Progenitor cell of endocrine pancreas (in vitro differentiated cells): ENCODE measurements at regions not wholly inside any gene's neighbourhood (a gene's known extent, or its start where the extent isn't known, plus 50 kb on each side); places are given as distances from the start of the nearest gene placed in this dataset.

Experiments used
- DNase-seq: peaks from one replicate; pipeline ENCODE4 v3.0.0; 2021; ENCODE audit warnings: low spot score; ENCODE audit not compliant: unreplicated experiment
- H3K27ac Mint-ChIP-seq: 2 replicates; pipeline ENCODE4 v1.8.0; 2021; ENCODE audit warnings: mild to moderate bottlenecking, moderate library complexity, mixed read lengths
- H3K27me3 Mint-ChIP-seq: 2 replicates; pipeline ENCODE4 v1.8.0; 2021; ENCODE audit warnings: mixed read lengths
- H3K36me3 Mint-ChIP-seq: 2 replicates; pipeline ENCODE4 v1.8.0; 2022; ENCODE audit warnings: mixed read lengths; ENCODE audit not compliant: insufficient read depth
- H3K4me1 Mint-ChIP-seq: 2 replicates; pipeline ENCODE4 v1.8.0; 2021; ENCODE audit warnings: low read depth, mixed read lengths
- H3K4me3 Mint-ChIP-seq: 2 replicates; pipeline ENCODE4 v1.8.0; 2021; ENCODE audit warnings: low read depth, mild to moderate bottlenecking, moderate library complexity, mixed read lengths
- H3K9me3 Mint-ChIP-seq: 2 replicates; pipeline ENCODE4 v1.8.0; 2021; ENCODE audit warnings: low read depth, mixed read lengths
- CTCF ChIP-seq: fragments of 200-600 bp; sonication (generic); IDR thresholded peaks from one replicate; pipeline ENCODE4 v1.5.0; 2021; ENCODE audit warnings: antibody characterized with exemption, mild to moderate bottlenecking; ENCODE audit not compliant: unreplicated experiment

GRCh38 chr2:22238967-22239366 lies 1115.2 kb downstream of the TDRD15 start:
- DNase-seq = no peak
- no peak overlapping the region for H3K4me3 Mint-ChIP-seq
- H3K27me3 Mint-ChIP-seq = no peaks in the 10 kb centered on the region
- H3K4me1 Mint-ChIP-seq = no peaks in the 10 kb centered on the region
- no peak overlapping the region for H3K27ac Mint-ChIP-seq
- H3K9me3 Mint-ChIP-seq = no peaks in the 10 kb centered on the region
- TF ChIP-seq CTCF = no peak
- H3K36me3 Mint-ChIP-seq = no peaks in the 10 kb centered on the region

GRCh38 chr2:22247466-22247865 lies 1123.7 kb downstream of the TDRD15 start:
- DNase-seq = no peak
- no peak for TF ChIP-seq CTCF
- no peak overlapping the region for H3K27ac Mint-ChIP-seq
- no peaks in the 10 kb centered on the region for H3K36me3 Mint-ChIP-seq
- H3K27me3 Mint-ChIP-seq = no peaks in the 10 kb centered on the region
- no peak overlapping the region for H3K4me3 Mint-ChIP-seq
- H3K9me3 Mint-ChIP-seq = no peaks in the 10 kb centered on the region
- no peaks in the 10 kb centered on the region for H3K4me1 Mint-ChIP-seq

GRCh38 chr2:22248851-22249250 lies 1125.1 kb downstream of the TDRD15 start:
- Mint-ChIP-seq H3K27me3 (peaks cover 4% of the 10 kb centered on the region), H3K27ac (no peak overlapping the region), H3K4me3 (no peak overlapping the region), H3K4me1 (no peaks in the 10 kb centered on the region), H3K36me3 (no peaks in the 10 kb centered on the region), H3K9me3 (no peaks in the 10 kb centered on the region)
- DNase-seq = no peak
- TF ChIP-seq CTCF = no peak

- Mint-ChIP-seq H3K9me3 (no peaks in the 10 kb centered on the region), H3K27me3 (peaks cover 4% of the 10 kb centered on the region), H3K4me1 (no peaks in the 10 kb centered on the region), H3K4me3 (no peak overlapping the region), H3K27ac (no peak overlapping the region), H3K36me3 (no peaks in the 10 kb centered on the region)
- DNase-seq = no peak
- TF ChIP-seq CTCF = no peak
Observed at GRCh38 chr2:22253171-22253570, 1129.4 kb downstream of the TDRD15 start.

- H3K9me3 Mint-ChIP-seq = peaks cover 30% of the 10 kb centered on the region
- no peaks in the 10 kb centered on the region for H3K27me3 Mint-ChIP-seq
- no peak for TF ChIP-seq CTCF
- H3K4me1 Mint-ChIP-seq = no peaks in the 10 kb centered on the region
- no peak overlapping the region for H3K4me3 Mint-ChIP-seq
- H3K36me3 Mint-ChIP-seq = no peaks in the 10 kb centered on the region
- no peak for DNase-seq
- no peak overlapping the region for H3K27ac Mint-ChIP-seq
Observed at GRCh38 chr2:22261165-22261564, 1123.8 kb upstream of the KLHL29 start.
